ENCODE measurements at regions not wholly inside any gene's neighbourhood (a gene's known extent, or its start where the extent isn't known, plus 50 kb on each side); places are given as distances from the start of the nearest gene placed in this dataset.
"Not testable (repeated sequence)": the region's sequence is repeated elsewhere in the genome, so short reads cannot be mapped to it uniquely, and the experiment has no call there.

- DNase-seq (ENCODE audit: low spot score), result not testable (repeated sequence)
These were observed 507.2 kb upstream of the ZNF608 start for GRCh38 chr5:125253634-125254033.

GRCh38 chr5:125254267-125254666 is 507.8 kb upstream of the ZNF608 start:
- DNase-seq (ENCODE audit: low spot score), result no peak

GRCh38 chr5:125256296-125256695 is 509.9 kb upstream of the ZNF608 start:
- no peak for DNase-seq (ENCODE audit: low spot score)

GRCh38 chr5:125257057-125257972 is 510.9 kb upstream of the ZNF608 start:
- no peak for DNase-seq (ENCODE audit: low spot score)

- no peak for DNase-seq (ENCODE audit: low spot score)
These were observed 511.6 kb upstream of the ZNF608 start for GRCh38 chr5:125257997-125258396.

GRCh38 chr5:125258615-125259014 is 512.2 kb upstream of the ZNF608 start:
- DNase-seq (ENCODE audit: low spot score), result no peak

- no peak for DNase-seq (ENCODE audit: low spot score)
These were observed 515.2 kb upstream of the ZNF608 start for GRCh38 chr5:125261505-125262250.

- DNase-seq (ENCODE audit: low spot score), result no peak
These were observed 516.3 kb upstream of the ZNF608 start for GRCh38 chr5:125262782-125263181.

- no peak for DNase-seq (ENCODE audit: low spot score)
These were observed 516.9 kb upstream of the ZNF608 start for GRCh38 chr5:125263356-125263755.

GRCh38 chr5:125266106-125266505 is 519.7 kb upstream of the ZNF608 start:
- no peak for DNase-seq (ENCODE audit: low spot score)

- no peak for DNase-seq (ENCODE audit: low spot score)
These were observed 521.3 kb upstream of the ZNF608 start for GRCh38 chr5:125267636-125268248.

- DNase-seq (ENCODE audit: low spot score), result no peak
These were observed 523.5 kb upstream of the ZNF608 start for GRCh38 chr5:125269926-125270325.

GRCh38 chr5:125272357-125272756 is 525.9 kb upstream of the ZNF608 start:
- no peak for DNase-seq (ENCODE audit: low spot score)

- DNase-seq (ENCODE audit: low spot score), result no peak
These were observed 527.8 kb upstream of the ZNF608 start for GRCh38 chr5:125274211-125274610.

- DNase-seq (ENCODE audit: low spot score), result no peak
These were observed 528.7 kb upstream of the ZNF608 start for GRCh38 chr5:125274938-125275724.

GRCh38 chr5:125275725-125276090 is 529.3 kb upstream of the ZNF608 start:
- no peak for DNase-seq (ENCODE audit: low spot score)

- no peak for DNase-seq (ENCODE audit: low spot score)
These were observed 529.7 kb upstream of the ZNF608 start for GRCh38 chr5:125276096-125276495.

- DNase-seq (ENCODE audit: low spot score), result no peak
These were observed 531.2 kb upstream of the ZNF608 start for GRCh38 chr5:125277494-125278154.

- DNase-seq (ENCODE audit: low spot score), result no peak
These were observed 532.3 kb upstream of the ZNF608 start for GRCh38 chr5:125278711-125279110.

- DNase-seq (ENCODE audit: low spot score), result no peak
These were observed 535.2 kb upstream of the ZNF608 start for GRCh38 chr5:125281667-125282066.

- DNase-seq (ENCODE audit: low spot score), result no peak
These were observed 536.9 kb upstream of the ZNF608 start for GRCh38 chr5:125283372-125283771.
